GM23248 (cell line): ENCODE measurements at regions not wholly inside any gene's neighbourhood (a gene's known extent, or its start where the extent isn't known, plus 50 kb on each side); places are given as distances from the start of the nearest gene placed in this dataset.

Source experiments
- EZH2 ChIP-seq: fragments of 200-600 bp; sonication (generic); IDR thresholded peaks from 2 replicates; pipeline ENCODE4 v1.6.1; 2018; ENCODE audit warnings: antibody characterized with exemption, mild to moderate bottlenecking; ENCODE audit not compliant: insufficient read depth, poor library complexity, severe bottlenecking
- EZH2phosphoT487 ChIP-seq: fragments of 200-600 bp; sonication (generic); IDR thresholded peaks from 2 replicates; pipeline ENCODE4 v1.6.1; 2018; ENCODE audit warnings: antibody characterized with exemption, moderate library complexity, mild to moderate bottlenecking, low read depth; ENCODE audit not compliant: insufficient read depth

DNA sequence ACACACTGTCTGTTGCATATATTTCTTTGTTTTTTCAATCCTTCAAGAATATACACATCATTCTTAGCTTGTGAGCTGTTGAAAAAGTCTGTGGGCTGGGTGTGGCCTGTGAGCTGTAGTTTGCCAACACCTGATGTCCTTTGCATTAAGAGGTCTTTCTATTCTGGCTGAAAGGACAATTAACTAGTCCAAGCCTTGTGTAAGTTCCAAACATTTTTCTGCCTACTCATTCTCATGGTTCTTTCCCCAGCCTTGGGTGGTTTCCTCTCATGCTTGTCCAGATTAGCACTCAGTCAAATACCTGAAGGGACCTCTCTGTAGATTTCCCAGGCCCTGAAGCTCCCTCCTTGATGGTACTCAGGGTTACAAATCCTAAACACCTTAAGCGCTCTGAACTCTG is 57.8 kb upstream of the NABP1 start:
- no peak for TF ChIP-seq EZH2
- no peak for TF ChIP-seq EZH2phosphoT487
